Lower leg skin (tissue), 3 donors: ENCODE measurements at regions not wholly inside any gene's neighbourhood (a gene's known extent, or its start where the extent isn't known, plus 50 kb on each side); places are given as distances from the start of the nearest gene placed in this dataset.

Experiments
- POLR2A ChIP-seq, 2 donors: fragments of 450-650 bp; IDR thresholded peaks; one replicate each; pipeline ENCODE4 v1.6.1; 2016 to 2017; ENCODE audit warnings: antibody characterized with exemption in 2 of 2, mild to moderate bottlenecking in 1 of 2, moderate library complexity in 1 of 2
- TF ChIP-seq, protein P1 (sequence below), 3 donors: fragments of 450-650 bp; IDR thresholded peaks; one replicate each; pipeline ENCODE4 v1.5.1; 2016; ENCODE audit warnings: antibody characterized with exemption in 3 of 3, mild to moderate bottlenecking in 3 of 3, moderate library complexity in 2 of 3

DNA sequence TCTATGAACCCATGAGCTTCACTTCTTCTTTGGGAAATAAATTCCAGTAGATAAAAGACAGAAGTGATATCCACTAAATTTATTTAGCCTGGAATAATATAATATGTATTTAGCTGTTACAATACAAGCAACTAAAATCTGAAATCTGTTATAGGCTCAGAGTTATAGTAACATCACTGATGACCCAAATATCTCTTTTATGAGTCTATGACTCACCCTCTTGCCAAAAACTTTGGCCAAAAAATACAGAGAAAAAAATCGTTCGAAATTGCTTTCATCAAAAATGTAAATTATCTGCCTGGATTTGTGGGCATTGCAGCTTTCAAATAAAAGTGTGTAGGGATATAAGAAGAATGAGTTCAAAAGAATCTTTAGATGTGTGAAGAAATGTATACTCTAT, 89.4 kb upstream of the DKK2 start:
- TF ChIP-seq, protein P1, sequence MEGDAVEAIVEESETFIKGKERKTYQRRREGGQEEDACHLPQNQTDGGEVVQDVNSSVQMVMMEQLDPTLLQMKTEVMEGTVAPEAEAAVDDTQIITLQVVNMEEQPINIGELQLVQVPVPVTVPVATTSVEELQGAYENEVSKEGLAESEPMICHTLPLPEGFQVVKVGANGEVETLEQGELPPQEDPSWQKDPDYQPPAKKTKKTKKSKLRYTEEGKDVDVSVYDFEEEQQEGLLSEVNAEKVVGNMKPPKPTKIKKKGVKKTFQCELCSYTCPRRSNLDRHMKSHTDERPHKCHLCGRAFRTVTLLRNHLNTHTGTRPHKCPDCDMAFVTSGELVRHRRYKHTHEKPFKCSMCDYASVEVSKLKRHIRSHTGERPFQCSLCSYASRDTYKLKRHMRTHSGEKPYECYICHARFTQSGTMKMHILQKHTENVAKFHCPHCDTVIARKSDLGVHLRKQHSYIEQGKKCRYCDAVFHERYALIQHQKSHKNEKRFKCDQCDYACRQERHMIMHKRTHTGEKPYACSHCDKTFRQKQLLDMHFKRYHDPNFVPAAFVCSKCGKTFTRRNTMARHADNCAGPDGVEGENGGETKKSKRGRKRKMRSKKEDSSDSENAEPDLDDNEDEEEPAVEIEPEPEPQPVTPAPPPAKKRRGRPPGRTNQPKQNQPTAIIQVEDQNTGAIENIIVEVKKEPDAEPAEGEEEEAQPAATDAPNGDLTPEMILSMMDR (IDR thresholded peaks at IDR 0.05), result no peak
- TF ChIP-seq POLR2A (IDR thresholded peaks at IDR 0.05), result no peak
